ENCODE measurements at regions not wholly inside any gene's neighbourhood (a gene's known extent, or its start where the extent isn't known, plus 50 kb on each side); places are given as distances from the start of the nearest gene placed in this dataset.
A peak's percentile ranks its signal among the peaks of the same experiment; 100 is the strongest.
"Not testable (repeated sequence)": the region's sequence is repeated elsewhere in the genome, so short reads cannot be mapped to it uniquely, and the experiment has no call there.

DNA sequence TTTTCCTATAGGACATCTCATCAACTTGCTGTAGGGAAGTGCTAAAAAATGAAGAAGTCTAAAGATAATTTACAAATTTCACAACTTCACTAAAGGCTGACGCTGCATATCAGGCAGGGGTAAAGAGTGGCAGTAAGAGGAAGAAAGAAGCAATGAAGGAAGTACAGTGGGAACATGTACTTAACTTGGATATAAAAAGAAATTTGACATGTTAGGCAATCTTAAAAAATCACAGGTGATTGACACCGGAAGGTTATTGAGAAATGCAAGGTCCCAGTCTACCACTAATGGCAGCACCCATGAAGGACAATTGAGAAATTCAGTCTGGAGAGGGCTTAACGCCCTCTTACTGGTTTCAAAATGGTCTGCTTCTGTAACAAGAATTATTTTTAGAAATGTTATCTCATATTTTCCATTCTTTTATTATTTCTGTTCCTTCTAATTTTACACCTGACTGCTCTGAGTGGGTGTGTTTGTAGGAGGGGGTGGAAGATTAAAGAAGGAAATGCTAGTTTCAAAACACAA lies 358.1 kb downstream of the KCNJ2 start:
- DNase-seq: peak; percentile 25

- DNase-seq: no peak
These were observed 364.1 kb downstream of the KCNJ2 start for GRCh38 chr17:70533427-70533826.

GRCh38 chr17:70535986-70536385 lies 366.7 kb downstream of the KCNJ2 start:
- no peak for DNase-seq

GRCh38 chr17:70539132-70539924 lies 370.0 kb downstream of the KCNJ2 start:
- no peak for DNase-seq

- DNase-seq: no peak
These were observed 373.5 kb downstream of the KCNJ2 start for GRCh38 chr17:70542876-70543275.

DNA sequence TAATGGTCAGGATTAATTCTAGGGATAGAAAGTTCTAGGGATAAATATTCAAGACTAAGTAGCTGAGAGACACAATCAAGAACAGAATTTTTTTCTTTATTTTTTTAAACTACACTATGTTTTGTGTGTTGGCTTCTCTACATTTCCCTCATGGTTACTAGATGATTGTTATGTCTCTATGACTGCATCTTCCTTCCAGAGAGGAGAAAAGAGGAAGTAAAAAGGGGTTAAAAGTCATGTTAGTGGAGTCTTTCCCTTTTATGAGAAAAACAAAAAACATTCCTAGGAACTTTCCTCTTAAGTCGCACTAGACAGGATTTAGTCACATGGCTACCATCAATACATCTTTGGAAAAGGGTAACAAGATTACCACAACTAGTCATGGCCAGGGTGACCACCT lies 375.0 kb downstream of the KCNJ2 start:
- DNase-seq: peak; percentile 4

- peak; percentile 77 for DNase-seq
These were observed 383.1 kb downstream of the KCNJ2 start for GRCh38 chr17:70552230-70552981.

DNA sequence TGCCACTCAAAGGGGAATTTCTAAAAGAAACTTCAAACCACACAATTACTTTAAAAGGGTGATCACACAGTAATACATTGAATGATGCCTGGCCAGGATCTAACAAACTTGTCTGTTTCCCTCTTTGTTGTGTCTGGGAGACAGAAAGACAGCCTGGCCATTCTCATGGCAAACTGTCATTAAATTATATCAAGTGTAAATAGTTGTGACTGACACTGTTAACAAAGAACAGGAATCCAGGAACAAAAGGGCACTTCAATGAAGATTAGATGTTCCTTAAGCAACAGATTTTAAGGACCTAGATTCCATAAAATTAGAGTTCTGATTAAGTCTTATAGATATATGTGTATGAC lies 383.6 kb downstream of the KCNJ2 start:
- no peak for DNase-seq

DNA sequence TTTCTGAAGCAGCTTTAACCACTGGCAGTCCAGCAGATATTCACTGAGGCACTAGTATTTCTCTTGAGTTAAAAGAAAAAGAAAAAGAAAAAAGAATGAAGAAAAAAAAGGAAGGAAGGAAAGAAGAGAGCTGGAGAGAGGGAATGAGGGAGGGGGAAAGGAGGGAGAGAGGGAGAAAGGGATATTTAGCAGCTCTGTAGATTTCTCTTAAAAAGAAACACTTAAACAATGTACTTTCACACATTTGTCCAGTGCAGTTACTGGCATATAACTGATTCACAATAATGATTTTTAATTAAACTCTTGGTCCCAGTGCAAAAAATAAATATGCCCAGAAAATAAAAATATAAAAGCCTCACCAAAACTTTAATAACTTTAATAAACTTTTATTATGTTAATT lies 386.4 kb downstream of the KCNJ2 start:
- DNase-seq: no peak

GRCh38 chr17:70558821-70559220 lies 389.5 kb downstream of the KCNJ2 start:
- DNase-seq: peak; percentile 12

DNA sequence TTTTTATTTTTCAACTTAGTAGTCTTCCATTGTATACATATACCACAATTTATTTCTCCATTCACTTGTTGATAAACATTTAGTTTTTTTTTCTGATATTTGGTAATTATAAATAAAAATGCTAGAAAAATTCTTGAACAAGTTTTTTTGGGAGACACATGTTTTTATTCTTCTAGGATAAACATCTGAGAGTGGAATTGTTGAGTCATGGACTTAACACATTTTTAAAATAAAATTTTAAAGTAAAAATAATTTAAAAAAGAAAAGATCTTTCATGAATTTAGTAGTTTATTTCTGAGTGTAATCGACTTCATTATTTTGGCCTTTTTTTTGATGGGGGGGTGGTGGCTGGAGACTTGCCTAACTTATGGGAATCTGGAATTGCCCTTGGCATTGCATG lies 391.1 kb downstream of the KCNJ2 start:
- no peak for DNase-seq

DNA sequence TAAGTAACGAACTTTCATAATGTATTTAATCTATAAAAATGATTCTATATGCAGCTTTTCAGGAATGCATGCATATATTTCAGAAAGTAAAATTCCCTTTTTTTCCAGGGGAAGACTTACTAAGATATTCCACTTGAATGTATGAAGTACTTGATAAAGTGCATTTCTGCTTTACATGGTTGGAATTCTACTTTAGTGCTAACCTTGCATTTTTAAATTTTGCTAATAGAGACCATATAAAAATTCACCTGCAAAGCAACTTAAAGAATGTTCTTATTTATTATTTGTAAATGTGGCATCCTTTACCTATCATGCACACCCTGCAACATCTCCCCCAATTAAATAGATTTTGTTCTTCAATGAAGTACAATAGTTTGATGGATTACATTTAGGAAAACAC lies 392.8 kb downstream of the KCNJ2 start:
- DNase-seq: no peak

DNA sequence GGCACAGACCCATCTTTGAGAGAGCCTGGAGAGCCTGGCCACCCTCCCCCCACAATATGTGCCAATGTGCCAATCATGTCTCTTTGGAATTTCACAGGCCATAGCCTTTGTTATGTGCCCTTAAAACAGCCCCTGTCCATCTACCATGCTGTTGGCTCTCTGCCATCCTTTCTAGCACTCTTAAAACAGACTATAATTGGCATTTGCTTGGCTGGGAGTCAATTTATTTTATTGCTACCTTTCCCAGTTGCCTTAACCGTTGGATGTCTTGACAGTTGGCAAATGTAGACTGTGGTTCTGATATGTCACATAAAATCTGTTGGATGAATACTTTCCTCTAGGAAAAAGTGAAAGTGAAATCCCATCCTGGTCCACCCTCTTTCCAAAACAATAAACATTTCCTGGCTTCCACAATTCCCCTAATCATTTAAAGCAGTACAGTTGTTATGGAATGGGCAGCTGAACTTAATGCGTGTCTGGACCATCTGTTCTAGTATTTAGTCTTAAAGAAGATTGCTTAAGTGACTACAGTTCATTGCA lies 394.0 kb downstream of the KCNJ2 start:
- no peak for DNase-seq

- no peak for DNase-seq
These were observed 394.8 kb downstream of the KCNJ2 start for GRCh38 chr17:70564006-70564620.

- DNase-seq: no peak
These were observed 399.8 kb downstream of the KCNJ2 start for GRCh38 chr17:70569128-70569527.

DNA sequence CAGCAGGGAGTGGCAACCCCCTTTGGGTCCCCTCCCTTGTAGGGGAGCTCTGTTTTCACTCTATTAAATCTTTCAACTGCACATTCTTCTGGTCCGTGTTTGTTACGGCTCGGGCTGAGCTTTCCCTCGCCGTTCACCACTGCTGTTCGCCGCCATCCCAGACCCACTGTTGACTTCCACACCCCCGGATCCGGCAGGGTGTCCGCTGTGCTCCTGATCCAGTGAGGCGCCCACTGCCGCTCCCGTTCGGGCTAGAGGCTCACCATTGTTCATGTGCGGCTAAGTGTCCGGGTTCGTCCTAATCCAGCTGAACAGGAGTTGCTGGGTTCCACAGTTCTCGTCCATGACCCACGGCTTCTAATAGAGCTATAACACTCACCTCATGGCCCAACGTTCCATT lies 408.1 kb downstream of the KCNJ2 start:
- no peak for DNase-seq

DNA sequence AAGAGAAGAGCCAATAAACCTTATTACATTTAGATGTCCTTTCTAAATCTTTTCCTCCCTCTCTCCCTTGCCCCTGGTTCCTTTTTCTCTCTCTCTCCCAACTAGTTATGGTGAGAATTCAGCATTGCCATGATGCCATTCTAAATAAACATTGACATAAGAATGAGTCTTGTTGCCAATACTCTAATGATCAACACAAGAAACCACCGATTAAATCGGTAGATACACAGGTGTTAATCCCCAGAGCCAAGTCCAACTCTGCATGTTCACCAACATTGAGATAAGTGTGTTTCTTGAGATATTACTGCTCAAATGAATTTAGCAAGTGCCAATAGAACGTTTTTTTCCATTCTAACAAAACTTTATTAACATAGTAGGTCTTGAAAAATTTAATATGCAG lies 412.1 kb downstream of the KCNJ2 start:
- DNase-seq: no peak

- DNase-seq: no peak
These were observed 413.4 kb downstream of the KCNJ2 start for GRCh38 chr17:70582777-70583176.

DNA sequence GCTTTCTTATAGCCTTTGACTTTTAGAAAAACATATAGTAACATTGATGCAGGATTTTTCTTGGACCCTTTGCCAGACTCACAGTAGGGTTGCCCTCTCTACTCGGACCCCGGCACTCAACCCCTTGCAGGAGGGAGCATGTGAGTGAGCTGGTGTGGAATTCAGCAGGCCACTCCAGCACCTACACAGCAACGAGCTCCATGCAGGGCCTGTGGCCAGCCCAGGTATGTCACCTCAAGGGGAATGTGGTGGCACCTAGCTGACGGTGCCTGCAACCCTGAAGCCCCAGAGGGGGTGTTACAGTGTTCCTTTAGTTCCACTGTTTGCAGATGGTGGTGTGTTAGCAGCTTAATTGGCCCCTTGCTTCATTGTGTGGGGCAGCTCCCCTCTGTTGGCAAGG lies 414.9 kb downstream of the KCNJ2 start:
- no peak for DNase-seq

DNA sequence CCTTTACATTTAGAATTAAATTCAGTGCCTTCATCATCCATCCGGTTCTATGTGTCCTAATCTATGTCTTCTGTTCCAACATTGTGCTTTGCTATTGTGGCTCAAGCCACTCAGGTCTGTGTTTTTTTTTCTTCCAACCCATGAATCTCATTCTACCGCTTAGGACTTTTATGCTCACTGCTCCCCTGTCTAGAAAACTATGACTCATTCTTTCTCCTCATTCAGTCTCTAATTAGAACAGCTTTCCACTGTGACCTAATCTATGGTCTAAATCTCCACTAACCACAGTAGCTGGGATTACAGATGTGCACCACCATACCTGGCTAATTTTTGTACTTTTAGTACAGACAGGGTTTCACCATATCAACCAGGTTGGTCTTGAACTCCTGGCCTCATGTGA lies 418.7 kb downstream of the KCNJ2 start:
- DNase-seq: no peak

- no peak for DNase-seq
These were observed 428.4 kb downstream of the KCNJ2 start for GRCh38 chr17:70597774-70598173.

DNA sequence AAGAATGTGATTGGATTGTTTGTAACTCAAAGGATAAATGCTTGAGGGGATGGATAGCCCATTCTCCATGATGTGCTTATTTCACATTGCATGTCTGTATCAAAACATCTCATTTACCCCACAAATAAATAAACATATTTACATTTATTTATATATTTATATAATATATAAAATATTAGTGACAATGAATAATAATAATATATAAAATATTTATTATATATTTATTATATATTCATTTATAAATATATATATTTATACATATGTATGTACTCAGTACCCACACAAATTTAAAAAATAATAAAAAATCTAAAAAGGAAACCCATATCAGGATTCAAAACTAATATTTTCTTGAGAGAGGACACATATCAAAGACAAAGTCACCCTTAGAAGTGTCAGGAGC lies 429.9 kb downstream of the KCNJ2 start:
- no peak for DNase-seq

GRCh38 chr17:70599945-70600344 lies 430.6 kb downstream of the KCNJ2 start:
- DNase-seq: not testable (repeated sequence)

DNA sequence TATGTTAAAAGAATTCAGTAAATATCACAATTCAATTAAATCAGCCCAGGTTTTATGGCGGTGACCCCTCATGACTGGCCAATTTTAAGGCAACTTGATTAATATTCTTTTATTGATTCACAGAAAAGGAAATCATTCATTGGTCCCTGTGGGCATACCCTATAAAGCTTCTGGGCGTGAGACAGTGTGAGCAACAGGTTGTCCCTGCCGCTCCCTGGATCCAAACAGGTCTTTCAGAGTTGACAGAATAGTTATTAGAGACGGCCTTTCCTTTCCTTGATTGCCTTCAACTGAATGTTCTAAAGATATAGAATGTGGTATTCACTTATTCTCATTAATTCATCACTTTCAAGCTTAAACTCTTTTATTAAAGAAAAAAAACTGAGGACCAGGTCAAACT lies 433.9 kb downstream of the KCNJ2 start:
- no peak for DNase-seq

Data from hematopoietic multipotent progenitor cell treated with erythropoietin and hydrocortisone succinate and interleukin-3 and kit ligand, for 6 days (in vitro differentiated cells).